ENCODE measurements at regions not wholly inside any gene's neighbourhood (a gene's known extent, or its start where the extent isn't known, plus 50 kb on each side); places are given as distances from the start of the nearest gene placed in this dataset.

GRCh38 chr1:184811439-184812111, 56.9 kb upstream of the EDEM3 start:
- ChIA-PET RAD21 (ENCODE audit: unreplicated experiment) (interaction anchor here (1.5 to 1.7 kb wide), 2 partner anchors 170 to 172 kb away, joined by 4 to 10 read pairs; no protein-coding TSS in a partner anchor), CTCF (interaction anchor here (0.6 to 7.2 kb wide), 4 partner anchors 98 to 334 kb away, joined by 3 to 353 read pairs (median 11); partner anchors contain the start of gene NIBAN1), SMC1A (ENCODE audit: uncharacterized antibody, unreplicated experiment) (interaction anchor here (1.2 to 10.9 kb wide), 2 partner anchors 13 to 169 kb away, joined by 4 to 219 read pairs; no protein-coding TSS in a partner anchor), POLR2A (no interaction called here)
- in situ Hi-C loops (cut with MboI): no loop called here
- Histone ChIP-seq H3K9ac (ENCODE audit: control insufficient read depth, insufficient read depth, low read length) (no peak overlapping the region), H3K36me3 (ENCODE audit: control insufficient read depth in 2 of 2, insufficient read depth in 2 of 2, low read length in 1 of 2) (no peaks in the 10 kb centered on the region), H3K79me2 (ENCODE audit: control insufficient read depth, insufficient read depth, low read length) (no peaks in the 10 kb centered on the region), H4K20me1 (ENCODE audit: control insufficient read depth, insufficient read depth) (no peaks in the 10 kb centered on the region), H2AFZ (ENCODE audit: control insufficient read depth, low read depth, low read length) (no peak overlapping the region), H3K4me1 (ENCODE audit: control insufficient read depth, insufficient read depth, low read length) (peaks cover under 1% of the 10 kb centered on the region; the same call in 1 of the 2 replicates), H3K27me3 (replicated peaks in 1 of 2; ENCODE audit: control insufficient read depth in 2 of 2, insufficient read depth in 2 of 2, low read length in 1 of 2) (no peaks in the 10 kb centered on the region), H3K9me3 (replicated peaks; ENCODE audit: control insufficient read depth, insufficient read depth, low read length) (peaks cover 4% of the 10 kb centered on the region), H3K4me2 (ENCODE audit: control insufficient read depth, insufficient read depth) (no peak overlapping the region), H3K27ac (ENCODE audit: control insufficient read depth, insufficient read depth) (no peak overlapping the region), H3K4me3 (no peak overlapping the region)
- DNase-seq (ENCODE audit: low read depth, low spot score) (no peak), ATAC-seq (no peak), FAIRE-seq (no peak)
- 98% methylated on average over 18 of the region's 19 CpGs for WGBS (ENCODE audit: insufficient coverage, insufficient replicate concordance, low lambda C conversion rate, missing lambda C conversion rate)
- intact Hi-C loops (cut with micrococcal nuclease; ENCODE audit: unreplicated experiment): no loop called here
- BruUV-seq (replicated peaks): no TSS peak
- no peak for TF ChIP-seq EED (IDR thresholded peaks at IDR 0.05; ENCODE audit: low read depth)
- TF ChIP-seq, protein P1, sequence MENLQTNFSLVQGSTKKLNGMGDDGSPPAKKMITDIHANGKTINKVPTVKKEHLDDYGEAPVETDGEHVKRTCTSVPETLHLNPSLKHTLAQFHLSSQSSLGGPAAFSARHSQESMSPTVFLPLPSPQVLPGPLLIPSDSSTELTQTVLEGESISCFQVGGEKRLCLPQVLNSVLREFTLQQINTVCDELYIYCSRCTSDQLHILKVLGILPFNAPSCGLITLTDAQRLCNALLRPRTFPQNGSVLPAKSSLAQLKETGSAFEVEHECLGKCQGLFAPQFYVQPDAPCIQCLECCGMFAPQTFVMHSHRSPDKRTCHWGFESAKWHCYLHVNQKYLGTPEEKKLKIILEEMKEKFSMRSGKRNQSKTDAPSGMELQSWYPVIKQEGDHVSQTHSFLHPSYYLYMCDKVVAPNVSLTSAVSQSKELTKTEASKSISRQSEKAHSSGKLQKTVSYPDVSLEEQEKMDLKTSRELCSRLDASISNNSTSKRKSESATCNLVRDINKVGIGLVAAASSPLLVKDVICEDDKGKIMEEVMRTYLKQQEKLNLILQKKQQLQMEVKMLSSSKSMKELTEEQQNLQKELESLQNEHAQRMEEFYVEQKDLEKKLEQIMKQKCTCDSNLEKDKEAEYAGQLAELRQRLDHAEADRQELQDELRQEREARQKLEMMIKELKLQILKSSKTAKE (IDR thresholded peaks at IDR 0.05; ENCODE audit: low read depth, poor library complexity, severe bottlenecking): no peak
- TF ChIP-seq NBN (IDR thresholded peaks at IDR 0.05): no peak
- no peak for TF ChIP-seq ZNF207 (IDR thresholded peaks at IDR 0.05; ENCODE audit: borderline replicate concordance)
- no peak for TF ChIP-seq NRF1 (conservative IDR thresholded peaks at IDR 0.05; ENCODE audit: low read depth, low read length)
- TF ChIP-seq BCL11A (IDR thresholded peaks at IDR 0.05; ENCODE audit: low read depth, low read length): no peak
- no peak for TF ChIP-seq USF1 (IDR thresholded peaks at IDR 0.05; ENCODE audit: borderline replicate concordance, extremely low read length, insufficient read depth, low read depth, low read length)
- no peak for TF ChIP-seq TARDBP (IDR thresholded peaks at IDR 0.05; ENCODE audit: borderline replicate concordance)

All from GM12878 (cell line).